ENCODE measurements at regions not wholly inside any gene's neighbourhood (a gene's known extent, or its start where the extent isn't known, plus 50 kb on each side); places are given as distances from the start of the nearest gene placed in this dataset.
A peak's percentile ranks its signal among the peaks of the same experiment; 100 is the strongest.

DNA sequence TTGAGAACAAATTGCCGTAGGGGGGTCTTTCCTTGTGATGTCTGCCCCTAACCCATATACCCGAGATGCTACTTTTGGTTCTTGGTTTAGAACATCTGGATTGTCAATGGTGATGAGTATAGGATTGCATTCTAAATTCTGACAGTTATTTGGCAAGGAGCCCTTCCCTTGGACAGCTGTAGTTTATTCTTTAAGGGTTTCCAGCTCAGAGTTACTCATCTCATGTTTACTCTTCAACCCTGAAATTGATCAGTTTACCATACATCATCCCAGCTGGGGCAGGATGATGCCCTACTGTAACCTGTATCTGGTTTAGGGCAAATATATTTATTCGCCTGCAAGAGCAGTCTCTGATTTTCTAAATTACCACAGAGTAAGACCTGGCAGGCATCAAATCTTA is 85.7 kb upstream of the XCR1 start:
- Histone ChIP-seq H2AFZ (ENCODE audit: insufficient read depth, low read depth, low read length, poor library complexity, severe bottlenecking) (no peak overlapping the region), H3K27ac (ENCODE audit: low read depth in 1 of 2, low read length in 2 of 2) (peak overlapping the region in 1 of 2 donors; percentile 99), H3K9ac (ENCODE audit: insufficient read depth, low read length, poor library complexity, severe bottlenecking) (no peak overlapping the region), H3K4me2 (replicated peaks; ENCODE audit: extremely low read depth, low read length, poor library complexity, severe bottlenecking) (no peak overlapping the region), H3K27me3 (ENCODE audit: control insufficient read depth in 2 of 2, insufficient read depth in 2 of 2, low read length in 2 of 2) (no peaks in the 10 kb centered on the region), H3K4me3 (replicated peaks in 1 of 3; ENCODE audit: low read depth in 2 of 3, low read length in 3 of 3) (no peak overlapping the region), H3K9me3 (replicated peaks in 1 of 2; ENCODE audit: control insufficient read depth in 1 of 2, insufficient read depth in 1 of 2, low read length in 2 of 2) (no peaks in the 10 kb centered on the region), H3K4me1 (ENCODE audit: control insufficient read depth in 1 of 2, insufficient read depth in 2 of 2, low read length in 2 of 2) (peaks cover 83 to 91% of the 10 kb centered on the region in 2 donors), H3K79me2 (ENCODE audit: insufficient read depth, low read length) (no peaks in the 10 kb centered on the region), H3K36me3 (replicated peaks in 1 of 2; ENCODE audit: control insufficient read depth in 1 of 2, insufficient read depth in 2 of 2, low read length in 2 of 2) (no peaks in the 10 kb centered on the region), H4K20me1 (ENCODE audit: insufficient read depth, low read length) (no peaks in the 10 kb centered on the region)
- DNase-seq = no peak
- no peak overlapping the region for H3K4me3 Mint-ChIP-seq
- peaks cover 0 to 6% (median 0%) of the 10 kb centered on the region in 7 donors for H3K9me3 Mint-ChIP-seq
- peaks cover 0 to 4% of the 10 kb centered on the region in 2 donors for H3K36me3 Mint-ChIP-seq
- H3K27me3 Mint-ChIP-seq (ENCODE audit: low read depth in 3 of 3) = no peaks in the 10 kb centered on the region
- H3K27ac Mint-ChIP-seq = peak overlapping the region in 2 of 7 donors; percentile 99 to 100
- peaks cover 85% of the 10 kb centered on the region for H3K4me1 Mint-ChIP-seq
- no CpG with 5 or more reads among the region's 3 CpGs for WGBS (ENCODE audit: insufficient coverage)
- TF ChIP-seq, protein P1, sequence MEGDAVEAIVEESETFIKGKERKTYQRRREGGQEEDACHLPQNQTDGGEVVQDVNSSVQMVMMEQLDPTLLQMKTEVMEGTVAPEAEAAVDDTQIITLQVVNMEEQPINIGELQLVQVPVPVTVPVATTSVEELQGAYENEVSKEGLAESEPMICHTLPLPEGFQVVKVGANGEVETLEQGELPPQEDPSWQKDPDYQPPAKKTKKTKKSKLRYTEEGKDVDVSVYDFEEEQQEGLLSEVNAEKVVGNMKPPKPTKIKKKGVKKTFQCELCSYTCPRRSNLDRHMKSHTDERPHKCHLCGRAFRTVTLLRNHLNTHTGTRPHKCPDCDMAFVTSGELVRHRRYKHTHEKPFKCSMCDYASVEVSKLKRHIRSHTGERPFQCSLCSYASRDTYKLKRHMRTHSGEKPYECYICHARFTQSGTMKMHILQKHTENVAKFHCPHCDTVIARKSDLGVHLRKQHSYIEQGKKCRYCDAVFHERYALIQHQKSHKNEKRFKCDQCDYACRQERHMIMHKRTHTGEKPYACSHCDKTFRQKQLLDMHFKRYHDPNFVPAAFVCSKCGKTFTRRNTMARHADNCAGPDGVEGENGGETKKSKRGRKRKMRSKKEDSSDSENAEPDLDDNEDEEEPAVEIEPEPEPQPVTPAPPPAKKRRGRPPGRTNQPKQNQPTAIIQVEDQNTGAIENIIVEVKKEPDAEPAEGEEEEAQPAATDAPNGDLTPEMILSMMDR (IDR thresholded peaks at IDR 0.05) = no peak
- intact Hi-C loops (cut with micrococcal nuclease) = loop anchor here in 1 of 2 donors (5.0 kb wide), 2 partner anchors 79 to 94 kb away; partner anchors contain the start of gene CCR1

DNA sequence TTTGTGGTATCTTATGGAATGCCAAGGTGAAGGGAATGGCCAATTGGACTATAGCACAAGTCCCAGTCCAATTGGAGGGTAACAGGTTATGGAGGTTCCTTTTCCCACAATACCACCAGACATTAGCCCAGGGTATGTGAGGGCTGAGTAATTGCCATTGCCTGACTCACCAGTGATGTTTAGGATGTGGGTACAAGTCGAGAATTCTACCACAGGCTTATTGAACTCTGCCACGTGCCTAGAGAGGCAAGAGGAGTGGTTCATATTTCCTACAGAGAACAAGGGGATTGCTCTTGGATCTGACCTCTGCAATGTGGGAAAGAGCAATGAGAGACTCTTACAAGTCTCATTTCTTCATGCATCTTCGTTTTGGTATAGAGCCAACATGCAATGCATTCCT is 85.0 kb upstream of the XCR1 start:
- Mint-ChIP-seq H3K27ac (peak overlapping the region; percentile 98 to 100 (median 100)), H3K27me3 (ENCODE audit: low read depth in 3 of 3) (no peaks in the 10 kb centered on the region), H3K4me1 (peaks cover 78% of the 10 kb centered on the region), H3K36me3 (no peaks in the 10 kb centered on the region), H3K4me3 (no peak overlapping the region), H3K9me3 (peaks cover 0 to 6% (median 2%) of the 10 kb centered on the region in 7 donors)
- WGBS (ENCODE audit: insufficient coverage) = no CpG with 5 or more reads among the region's 3 CpGs
- Histone ChIP-seq H3K27ac (ENCODE audit: low read depth in 1 of 2, low read length in 2 of 2) (peak overlapping the region in 1 of 2 donors; percentile 99), H3K27me3 (ENCODE audit: control insufficient read depth in 2 of 2, insufficient read depth in 2 of 2, low read length in 2 of 2) (no peaks in the 10 kb centered on the region), H4K20me1 (ENCODE audit: insufficient read depth, low read length) (no peaks in the 10 kb centered on the region), H3K4me1 (ENCODE audit: control insufficient read depth in 1 of 2, insufficient read depth in 2 of 2, low read length in 2 of 2) (peaks cover 79 to 91% of the 10 kb centered on the region in 2 donors), H3K9ac (ENCODE audit: insufficient read depth, low read length, poor library complexity, severe bottlenecking) (no peak overlapping the region), H3K79me2 (ENCODE audit: insufficient read depth, low read length) (no peaks in the 10 kb centered on the region), H3K9me3 (replicated peaks in 1 of 2; ENCODE audit: control insufficient read depth in 1 of 2, insufficient read depth in 1 of 2, low read length in 2 of 2) (no peaks in the 10 kb centered on the region), H2AFZ (ENCODE audit: insufficient read depth, low read depth, low read length, poor library complexity, severe bottlenecking) (no peak overlapping the region), H3K4me2 (replicated peaks; ENCODE audit: extremely low read depth, low read length, poor library complexity, severe bottlenecking) (no peak overlapping the region), H3K36me3 (replicated peaks in 1 of 2; ENCODE audit: control insufficient read depth in 1 of 2, insufficient read depth in 2 of 2, low read length in 2 of 2) (no peaks in the 10 kb centered on the region), H3K4me3 (replicated peaks in 1 of 3; ENCODE audit: low read depth in 2 of 3, low read length in 3 of 3) (no peak overlapping the region)
- peak in 2 of 3 donors; percentile 64 to 77 for DNase-seq
- intact Hi-C loops (cut with micrococcal nuclease) = loop anchor here in 1 of 2 donors (5.0 kb wide), 2 partner anchors 80 to 95 kb away; partner anchors contain the start of gene CCR1
- TF ChIP-seq, protein P1 (IDR thresholded peaks at IDR 0.05) = no peak

Data from CD14-positive monocyte (primary cell).